ENCODE measurements at regions not wholly inside any gene's neighbourhood (a gene's known extent, or its start where the extent isn't known, plus 50 kb on each side); places are given as distances from the start of the nearest gene placed in this dataset.

- H3K27me3 ChIP-seq, result no peaks in the 10 kb centered on the region
- no peak for ATAC-seq
- peaks cover 0 to 20% (median 6%) of the 10 kb centered on the region in 12 donors for H3K4me1 ChIP-seq
- H3K27ac ChIP-seq, result no peak overlapping the region
- WGBS, 4 donors, result 96 to 99% (median 97%) methylated on average over 14 of the region's 14 CpGs
- H3K36me3 ChIP-seq, result no peaks in the 10 kb centered on the region
- intact Hi-C loops (cut with DNase I), result no loop called here
- no peak for TF ChIP-seq POLR2A (IDR thresholded peaks at IDR 0.05)
- DNase-seq, result no peak
- no peak overlapping the region for H3K4me3 ChIP-seq
- H3K9me3 ChIP-seq, result no peaks in the 10 kb centered on the region
Observed at GRCh38 chr5:143646961-143647360, 165.0 kb upstream of the HMHB1 start.

GRCh38 chr5:143645356-143645755 lies 166.6 kb upstream of the HMHB1 start:
- Histone ChIP-seq H3K27ac (no peak overlapping the region), H3K9me3 (no peaks in the 10 kb centered on the region), H3K36me3 (no peaks in the 10 kb centered on the region), H3K4me3 (no peak overlapping the region), H3K4me1 (peaks cover 0 to 22% (median 7%) of the 10 kb centered on the region in 12 donors), H3K27me3 (no peaks in the 10 kb centered on the region)
- no peak for TF ChIP-seq POLR2A (IDR thresholded peaks at IDR 0.05)
- intact Hi-C loops (cut with DNase I), result no loop called here
- no peak for DNase-seq
- no peak for ATAC-seq
- 87 to 97% (median 96%) methylated on average over 6 of the region's 6 CpGs for whole genome bisulfite sequencing, 4 donors

GRCh38 chr5:143644727-143645126 lies 167.2 kb upstream of the HMHB1 start:
- H3K27me3 ChIP-seq, result no peaks in the 10 kb centered on the region
- H3K4me3 ChIP-seq, result no peak overlapping the region
- no peaks in the 10 kb centered on the region for H3K36me3 ChIP-seq
- intact Hi-C loops (cut with DNase I), result no loop called here
- no peak for ATAC-seq
- TF ChIP-seq POLR2A (IDR thresholded peaks at IDR 0.05), result no peak
- TF ChIP-seq CTCF (IDR thresholded peaks at IDR 0.05), result no peak
- 67 to 93% (median 76%) methylated on average over 3 of the region's 3 CpGs for WGBS, 4 donors
- H3K27ac ChIP-seq, result no peak overlapping the region
- H3K4me1 ChIP-seq, result peaks cover 0 to 17% (median 3%) of the 10 kb centered on the region in 12 donors
- DNase-seq, result no peak
- H3K9me3 ChIP-seq, result no peaks in the 10 kb centered on the region

GRCh38 chr5:143642791-143643190 lies 169.2 kb upstream of the HMHB1 start:
- Histone ChIP-seq H3K36me3 (no peaks in the 10 kb centered on the region), H3K27me3 (no peaks in the 10 kb centered on the region), H3K4me3 (no peak overlapping the region), H3K27ac (no peak overlapping the region), H3K4me1 (peaks cover 0 to 15% (median 4%) of the 10 kb centered on the region in 12 donors), H3K9me3 (no peaks in the 10 kb centered on the region)
- TF ChIP-seq POLR2A (IDR thresholded peaks at IDR 0.05) (no peak), CTCF (IDR thresholded peaks at IDR 0.05) (no peak)
- DNase-seq (no peak), ATAC-seq (no peak)
- intact Hi-C loops (cut with DNase I), result no loop called here

GRCh38 chr5:143641549-143642355 lies 170.2 kb upstream of the HMHB1 start:
- no peak for ATAC-seq
- peaks cover 0 to 26% (median 9%) of the 10 kb centered on the region in 12 donors for H3K4me1 ChIP-seq
- no peak overlapping the region for H3K4me3 ChIP-seq
- no peak for DNase-seq
- H3K27me3 ChIP-seq, result no peaks in the 10 kb centered on the region
- 66 to 76% (median 72%) methylated on average over 6 of the region's 6 CpGs for WGBS, 4 donors
- intact Hi-C loops (cut with DNase I), result no loop called here
- H3K36me3 ChIP-seq, result no peaks in the 10 kb centered on the region
- H3K27ac ChIP-seq, result no peak overlapping the region
- TF ChIP-seq POLR2A (IDR thresholded peaks at IDR 0.05) (no peak), CTCF (IDR thresholded peaks at IDR 0.05) (no peak)
- no peaks in the 10 kb centered on the region for H3K9me3 ChIP-seq

Data from heart left ventricle (tissue), 16 donors.